GM21423 (cell line): ENCODE measurements at regions not wholly inside any gene's neighbourhood (a gene's known extent, or its start where the extent isn't known, plus 50 kb on each side); places are given as distances from the start of the nearest gene placed in this dataset.
A peak's percentile ranks its signal among the peaks of the same experiment; 100 is the strongest.

ENCODE experiments used
- ATAC-seq: cut with Tn5 transposase; IDR thresholded peaks from one replicate; pipeline ENCODE4 v1.9.1; 2021; ENCODE audit warnings: mild to moderate bottlenecking, moderate library complexity; ENCODE audit not compliant: unreplicated experiment

DNA sequence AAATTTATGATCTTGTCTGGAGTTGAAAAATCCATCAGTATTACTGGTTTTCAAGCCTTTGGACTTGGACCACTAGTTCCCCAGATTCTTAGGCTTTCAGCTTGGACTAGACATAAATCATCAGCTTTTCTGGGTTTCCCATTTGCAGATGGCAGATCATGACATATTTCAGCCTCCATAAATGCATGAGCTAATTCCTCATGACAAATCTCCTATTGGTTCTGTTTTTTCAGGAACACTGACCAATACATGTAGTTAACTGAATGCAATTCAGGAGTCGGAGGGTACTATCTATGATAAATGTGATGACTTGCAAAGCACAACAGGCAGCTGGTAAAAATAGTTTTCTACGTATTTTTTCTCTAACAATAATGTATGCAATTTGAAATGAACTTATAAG lies 635.6 kb downstream of the TRAM1L1 start:
- no peak for ATAC-seq

GRCh38 chr4:116444117-116444516 lies 641.3 kb downstream of the TRAM1L1 start:
- no peak for ATAC-seq

DNA sequence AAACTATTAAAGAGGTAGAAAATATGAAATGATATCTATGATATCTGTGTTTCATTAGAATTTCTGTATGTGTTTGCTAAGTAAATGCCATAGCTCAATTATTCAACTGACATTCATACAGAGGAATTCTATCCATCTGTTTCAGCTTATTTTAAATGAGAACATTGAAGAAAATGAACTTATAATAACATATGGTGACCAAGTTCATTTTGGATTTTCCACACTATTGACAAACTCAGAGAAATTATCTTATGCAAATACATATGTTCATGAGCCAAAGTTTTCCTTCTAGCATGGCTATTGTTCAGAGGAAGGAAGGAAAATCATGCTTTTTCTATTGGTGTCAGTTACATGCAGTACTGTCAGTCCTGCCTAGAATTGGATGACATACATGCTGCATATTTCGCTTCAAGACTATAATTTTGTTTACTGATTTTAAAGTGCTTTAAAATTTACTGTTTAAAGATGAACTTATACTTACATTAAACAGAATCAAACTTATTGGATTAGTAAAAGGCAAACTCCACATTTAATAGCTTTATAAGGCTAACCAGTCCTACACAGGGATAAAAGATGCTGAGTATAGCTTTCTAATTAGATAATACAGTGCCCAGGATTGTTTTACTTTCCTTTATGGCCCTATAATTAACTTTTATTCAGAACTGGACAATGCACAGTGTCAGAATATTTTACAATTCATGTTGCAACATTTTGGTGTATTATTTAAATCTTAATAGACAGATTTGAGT lies 646.2 kb downstream of the TRAM1L1 start:
- ATAC-seq, result no peak

GRCh38 chr4:116438417-116438816 lies 647.0 kb downstream of the TRAM1L1 start:
- no peak for ATAC-seq

DNA sequence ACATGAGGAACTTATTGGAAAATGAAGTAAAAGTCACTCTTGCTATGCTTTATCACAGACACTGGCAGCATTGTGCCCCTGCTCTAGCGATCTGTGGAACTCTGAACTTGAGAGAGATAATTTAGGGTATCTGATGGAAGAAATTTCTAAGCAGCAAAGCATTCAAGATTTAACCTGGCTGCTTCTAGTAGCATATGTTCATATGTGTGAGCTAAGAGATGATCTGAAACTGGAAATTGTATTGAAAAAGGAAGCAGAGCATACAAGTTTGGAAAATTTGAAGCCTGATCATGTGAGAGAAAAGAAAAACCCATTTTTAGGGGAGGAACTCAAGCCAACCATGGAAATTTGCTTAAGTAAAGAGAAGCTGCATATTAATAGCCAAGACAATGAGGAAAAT lies 657.7 kb downstream of the TRAM1L1 start:
- no peak for ATAC-seq

GRCh38 chr4:116413222-116413621 lies 672.2 kb downstream of the TRAM1L1 start:
- no peak for ATAC-seq

DNA sequence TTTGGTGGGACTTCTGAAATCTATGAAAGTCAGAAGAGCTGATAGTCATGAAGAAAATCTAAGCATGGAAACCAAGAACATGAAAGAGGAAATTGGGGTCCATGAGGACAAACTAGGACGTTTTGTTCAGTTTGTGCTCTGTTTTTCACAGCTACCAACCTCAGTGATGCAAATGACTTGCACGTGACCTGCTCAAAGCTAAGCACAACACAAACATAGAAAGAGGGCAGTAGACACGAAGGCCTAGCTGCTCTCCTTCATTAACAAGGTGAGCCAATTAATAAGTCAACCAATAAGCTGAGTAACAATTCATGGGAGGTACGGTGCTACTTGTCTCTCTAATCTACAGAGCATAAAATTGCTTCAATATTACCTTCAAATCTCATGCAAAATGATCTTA lies 684.1 kb downstream of the TRAM1L1 start:
- ATAC-seq, result no peak

- ATAC-seq, result no peak
Observed at GRCh38 chr4:116400480-116400879, 684.9 kb downstream of the TRAM1L1 start.

GRCh38 chr4:116397714-116398113 lies 687.7 kb downstream of the TRAM1L1 start:
- ATAC-seq, result no peak

GRCh38 chr4:116397291-116397690 lies 688.1 kb downstream of the TRAM1L1 start:
- no peak for ATAC-seq

DNA sequence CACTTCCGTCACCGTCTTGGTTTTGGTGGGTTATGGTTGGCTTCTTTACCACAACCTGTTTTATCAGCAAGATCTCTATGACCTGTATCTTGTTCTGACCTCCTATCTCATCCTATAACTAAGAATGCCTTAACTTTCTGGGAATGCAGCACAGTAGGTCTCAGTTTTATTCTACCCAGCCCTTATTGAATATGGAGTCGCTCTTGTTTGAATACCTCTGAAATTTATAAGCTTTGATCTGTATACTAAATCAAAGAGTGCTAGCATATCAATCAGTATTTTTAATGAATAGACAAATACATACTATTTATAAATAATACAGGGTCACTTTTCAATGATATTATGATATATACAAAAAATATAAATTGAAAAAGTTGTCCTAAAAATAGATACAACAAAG lies 690.0 kb downstream of the TRAM1L1 start:
- no peak for ATAC-seq

- no peak for ATAC-seq
Observed at GRCh38 chr4:116391020-116391419, 694.4 kb downstream of the TRAM1L1 start.

GRCh38 chr4:116389139-116389538 lies 696.2 kb downstream of the TRAM1L1 start:
- ATAC-seq, result no peak

DNA sequence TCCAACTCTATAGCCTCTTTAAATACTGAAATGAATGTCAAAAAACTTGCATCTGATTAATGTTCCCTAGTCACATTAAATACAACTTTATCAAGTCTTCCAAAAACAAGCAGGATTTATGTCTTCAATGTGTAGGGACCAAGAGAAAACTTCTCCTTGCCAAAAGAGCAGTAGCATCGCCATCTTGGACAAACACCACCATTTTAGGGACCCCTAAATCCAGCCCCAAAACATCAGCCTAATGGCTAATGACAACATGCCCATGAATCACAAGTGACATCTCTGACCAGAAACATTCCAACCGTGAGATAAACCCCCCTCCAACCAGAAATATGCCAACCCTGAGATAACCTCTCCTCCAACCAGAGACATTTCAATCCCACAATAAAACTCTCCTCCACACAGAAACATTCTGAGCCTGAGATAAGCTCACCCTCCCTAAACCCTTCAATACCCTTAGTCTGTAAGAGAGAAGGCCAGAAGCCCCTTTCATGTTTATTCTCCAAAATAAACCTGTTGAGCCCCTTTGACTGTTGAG lies 697.4 kb downstream of the TRAM1L1 start:
- ATAC-seq, result no peak

- ATAC-seq, result no peak
Observed at GRCh38 chr4:116386856-116387255, 698.5 kb downstream of the TRAM1L1 start.

- no peak for ATAC-seq
Observed at GRCh38 chr4:116385583-116385982, 699.8 kb downstream of the TRAM1L1 start.

GRCh38 chr4:116374815-116375214 lies 710.6 kb downstream of the TRAM1L1 start:
- ATAC-seq, result no peak

- no peak for ATAC-seq
Observed at GRCh38 chr4:116362583-116362982, 722.8 kb downstream of the TRAM1L1 start.

GRCh38 chr4:116361790-116362189 lies 723.6 kb downstream of the TRAM1L1 start:
- ATAC-seq, result no peak

- peak; percentile 96 for ATAC-seq
Observed at GRCh38 chr4:116358633-116359222, 726.6 kb downstream of the TRAM1L1 start.

DNA sequence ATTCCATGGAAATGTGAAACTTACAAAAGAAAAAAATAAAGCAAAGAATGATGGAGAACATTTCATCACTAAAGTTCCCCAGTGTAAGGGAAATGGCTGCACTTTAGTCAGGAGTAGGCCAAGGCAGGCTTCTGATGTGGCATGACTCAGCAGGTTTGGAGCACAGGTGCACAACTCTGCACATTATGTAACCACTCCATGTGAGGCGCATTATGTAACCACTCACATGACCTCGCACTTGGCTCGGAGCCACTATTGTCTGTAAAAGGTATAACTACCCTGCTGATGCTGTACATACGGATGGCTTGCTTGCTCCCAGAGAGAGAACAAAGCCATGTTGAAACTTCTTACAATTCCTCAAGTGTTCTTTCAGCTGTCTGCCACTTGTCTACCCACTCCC lies 727.6 kb downstream of the TRAM1L1 start:
- no peak for ATAC-seq

- no peak for ATAC-seq
Observed at GRCh38 chr4:116346750-116347149, 738.6 kb downstream of the TRAM1L1 start.
